Stromal cell of bone marrow (primary cell): ENCODE measurements at regions not wholly inside any gene's neighbourhood (a gene's known extent, or its start where the extent isn't known, plus 50 kb on each side); places are given as distances from the start of the nearest gene placed in this dataset.
"Not testable (repeated sequence)": the region's sequence is repeated elsewhere in the genome, so short reads cannot be mapped to it uniquely, and the experiment has no call there.

ENCODE experiments used
- DNase-seq: peaks from one replicate; pipeline ENCODE4 v3.0.0-alpha.2; 2012; ENCODE audit warnings: low read depth

DNA sequence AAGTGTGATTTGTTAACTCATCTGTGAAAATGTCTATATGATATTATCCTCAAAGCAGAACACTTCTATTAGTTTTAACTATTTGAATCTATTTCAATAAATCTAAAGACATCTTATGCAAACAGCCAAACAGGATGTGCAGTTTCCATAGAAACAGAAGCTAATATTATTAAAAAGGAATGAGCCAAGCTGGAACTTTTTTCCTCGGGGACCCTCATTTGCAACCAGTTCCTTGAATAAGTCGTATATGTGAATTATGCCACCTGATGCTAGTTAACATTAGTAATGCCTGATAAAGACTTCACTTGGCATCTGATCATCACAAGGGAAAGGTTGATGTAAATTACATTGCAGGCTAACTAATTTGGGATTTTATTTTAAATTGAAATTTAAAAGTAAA, 216.9 kb upstream of the SMLR1 start:
- DNase-seq, result no peak

DNA sequence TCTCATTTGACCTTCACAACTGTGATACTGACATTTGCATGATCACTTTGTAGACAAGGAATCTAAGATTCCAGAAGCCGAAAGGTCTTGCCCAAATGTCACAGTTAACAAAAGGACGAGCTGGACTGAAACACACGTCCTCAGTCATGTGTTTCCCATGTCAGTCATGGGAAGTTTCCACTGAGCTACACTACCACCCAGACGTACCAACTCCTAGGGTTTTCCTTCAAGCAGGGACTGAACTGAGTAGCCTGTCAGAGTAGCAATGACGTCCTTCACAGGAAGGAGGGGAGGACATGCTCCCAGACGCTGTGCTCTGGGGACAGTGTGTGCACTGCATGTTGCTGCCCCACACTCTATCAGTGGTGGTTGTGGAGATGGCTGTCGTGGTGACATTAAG, 215.8 kb upstream of the SMLR1 start:
- no peak for DNase-seq

DNA sequence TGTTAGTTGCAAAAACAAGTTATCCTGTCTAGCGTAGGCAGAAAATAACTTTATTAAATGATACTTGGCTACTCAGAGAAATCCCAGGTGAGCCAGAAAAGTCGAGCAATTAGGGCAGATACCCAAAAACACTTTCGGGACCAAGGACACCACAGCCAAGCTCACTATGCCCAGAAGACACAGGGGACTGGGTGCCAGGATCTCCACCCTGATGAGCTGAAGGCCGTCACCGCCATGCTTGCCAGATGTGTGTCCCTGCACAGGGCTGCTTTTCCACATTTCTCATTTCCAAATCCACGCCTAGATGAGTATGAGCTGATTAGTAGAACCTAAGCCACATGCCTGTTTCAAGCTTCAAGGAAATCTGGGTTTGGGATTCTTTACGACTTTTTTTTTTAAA, 214.0 kb upstream of the SMLR1 start:
- DNase-seq, result no peak

DNA sequence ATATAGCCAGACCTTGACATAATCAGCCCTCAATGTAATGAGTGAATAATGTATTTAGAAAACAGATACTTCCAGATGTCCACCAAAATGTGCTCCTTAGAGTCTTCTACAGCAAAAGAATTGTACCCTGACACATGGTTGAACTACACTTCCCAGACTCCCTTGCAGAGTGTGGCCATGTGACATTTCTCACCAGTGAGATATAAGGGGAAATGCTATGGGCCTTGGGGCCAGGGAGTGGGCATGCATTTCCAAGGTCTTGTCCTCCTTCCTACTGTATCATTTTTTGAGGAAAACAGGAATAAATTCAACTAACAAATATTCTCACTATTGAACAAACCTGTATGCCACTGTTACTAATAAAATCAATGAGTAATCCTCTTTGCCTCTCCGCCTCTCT, 211.4 kb upstream of the SMLR1 start:
- no peak for DNase-seq

DNA sequence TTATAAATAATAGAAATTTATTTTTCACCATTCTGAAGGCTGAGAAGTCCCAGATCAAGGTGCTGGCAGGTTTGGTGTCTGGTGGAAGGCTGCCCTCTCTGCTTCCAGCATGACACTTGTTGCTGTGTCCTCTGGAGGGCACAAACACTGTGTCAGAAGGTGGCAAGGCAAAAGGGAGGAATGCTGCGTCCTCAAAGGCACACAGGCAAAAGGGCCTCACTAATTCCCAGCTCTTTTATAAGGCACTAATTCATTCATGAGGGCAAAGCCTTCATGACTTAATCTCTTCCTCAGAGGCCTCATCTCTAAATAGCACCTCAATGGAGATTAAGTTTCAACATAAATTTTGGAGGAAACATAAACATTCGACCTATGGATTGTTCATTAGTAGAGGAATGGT, 209.5 kb upstream of the SMLR1 start:
- DNase-seq, result no peak

DNA sequence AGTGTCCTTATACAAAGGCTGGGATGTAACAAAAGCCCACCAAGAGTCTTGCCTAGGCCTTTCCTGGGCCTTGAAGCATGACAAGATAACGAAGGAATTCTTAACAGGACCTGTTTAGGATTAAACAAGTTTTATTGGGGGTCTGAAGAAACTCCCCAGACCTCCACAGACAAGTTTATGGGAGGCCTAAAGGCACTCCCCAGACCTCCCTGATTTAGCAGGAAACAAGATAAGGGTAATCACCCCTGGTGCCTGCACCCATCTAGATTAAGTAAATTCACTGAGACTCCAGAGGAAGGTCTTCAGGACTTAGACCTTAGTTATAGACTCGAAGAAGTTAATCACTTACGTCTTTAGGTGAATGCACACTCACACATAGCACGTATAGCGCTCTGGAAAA, 208.4 kb upstream of the SMLR1 start:
- DNase-seq, result not testable (repeated sequence)

DNA sequence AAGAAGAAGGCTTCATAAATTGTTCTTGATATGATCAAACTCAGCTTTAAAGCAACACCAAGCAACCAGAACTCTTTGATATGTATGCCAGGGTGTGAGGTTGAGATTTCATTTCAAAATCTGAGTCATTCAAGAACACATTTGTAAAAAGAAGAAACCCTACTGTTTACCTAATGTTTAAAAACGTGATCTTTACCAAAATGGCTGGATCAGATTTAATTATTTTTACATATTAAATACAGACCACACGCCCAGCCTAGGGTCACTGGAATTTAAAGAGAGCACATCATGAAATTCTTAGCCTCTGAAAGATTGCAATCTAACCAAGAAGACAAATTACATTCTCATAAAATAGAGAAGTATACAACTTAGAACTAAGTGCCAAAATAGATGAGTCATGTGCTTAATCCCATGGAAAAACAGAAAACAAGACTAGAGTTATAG, 206.8 kb upstream of the SMLR1 start:
- DNase-seq, result no peak

DNA sequence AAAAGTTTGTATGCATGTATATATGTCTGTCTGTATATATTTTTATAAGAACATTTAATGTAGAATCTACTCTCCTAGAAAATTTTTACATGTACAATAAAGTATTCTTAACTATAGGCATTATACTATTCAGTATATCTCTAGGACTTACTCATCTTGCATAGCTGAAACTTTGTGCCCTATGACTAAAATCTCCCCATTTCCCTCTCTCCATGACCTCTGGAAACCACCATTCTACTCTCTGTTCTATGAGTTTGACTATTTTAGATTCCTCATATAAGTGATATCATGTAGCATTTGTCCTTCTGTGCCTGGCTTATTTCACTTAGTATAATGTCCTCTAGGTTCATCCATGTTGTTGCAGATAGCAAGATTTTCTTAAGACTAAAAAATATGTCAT, 205.1 kb upstream of the SMLR1 start:
- DNase-seq, result no peak

DNA sequence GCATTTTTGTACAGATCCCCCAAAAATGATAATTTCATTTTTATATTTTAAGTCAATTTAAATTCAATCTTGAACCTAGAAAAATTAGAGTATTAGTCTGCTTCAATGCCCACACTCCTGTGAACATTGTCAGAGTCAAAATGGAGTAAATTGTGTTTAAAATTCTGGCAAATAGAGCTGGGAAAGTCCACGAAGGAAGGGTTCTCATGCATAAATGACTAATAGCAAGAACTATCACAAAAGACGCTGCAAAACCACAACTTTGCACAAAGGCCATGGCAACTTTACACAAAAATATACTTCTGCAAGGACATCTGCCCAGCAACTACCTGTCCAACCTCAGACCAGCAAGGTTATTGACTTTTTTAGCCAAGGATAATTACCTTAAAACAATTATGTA, 203.2 kb upstream of the SMLR1 start:
- DNase-seq, result no peak

DNA sequence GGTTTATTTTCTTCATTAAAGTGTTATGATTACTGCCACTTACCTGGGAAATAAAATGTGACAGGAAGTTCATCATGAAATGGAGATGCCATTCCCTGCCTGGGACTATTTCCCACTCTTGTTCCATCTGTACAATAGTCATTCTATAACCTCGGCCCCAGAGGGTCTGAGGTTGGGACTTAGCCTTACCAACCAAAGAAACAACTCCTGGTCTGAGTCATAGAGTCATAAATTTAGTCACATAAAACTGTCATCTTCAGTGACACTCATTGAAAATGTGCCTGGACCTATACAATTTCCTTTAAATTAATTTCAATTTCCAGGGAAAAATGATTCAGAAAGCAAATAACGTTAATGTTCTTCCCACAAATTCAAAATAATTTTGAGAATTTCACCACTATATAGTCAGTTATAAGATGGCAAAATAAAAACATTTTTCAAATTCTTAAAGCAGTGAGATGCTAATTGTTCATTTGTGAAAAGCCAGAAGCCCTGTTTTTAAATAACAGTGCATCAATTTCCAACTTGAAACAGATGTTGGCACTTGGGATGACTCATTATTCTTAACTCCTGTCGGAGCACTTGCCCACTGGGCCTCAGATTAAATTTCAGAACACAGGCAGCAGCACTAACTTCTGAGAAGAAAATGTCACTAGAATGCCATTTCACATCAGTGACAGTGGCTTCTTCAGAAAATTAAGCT, 201.2 kb upstream of the SMLR1 start:
- peak; percentile 61 for DNase-seq

DNA sequence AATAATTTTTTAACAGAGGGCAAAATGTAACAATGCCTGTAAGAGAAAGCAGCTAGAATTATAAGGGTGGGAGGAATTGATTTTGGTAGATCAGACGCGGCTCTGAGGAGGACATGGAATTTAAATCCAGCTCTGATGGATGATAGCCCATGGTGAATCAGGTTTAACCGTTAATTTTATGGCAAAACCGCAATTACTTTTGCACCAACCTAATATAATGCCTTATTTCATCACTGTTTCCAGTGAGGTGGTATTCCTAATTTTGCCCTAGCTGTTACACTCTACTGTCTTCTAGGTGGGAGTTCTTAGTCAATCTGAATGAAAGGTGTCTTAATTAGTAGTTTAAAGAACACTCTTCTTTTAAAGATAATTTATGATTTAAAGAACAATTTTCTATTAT, 198.3 kb upstream of the SMLR1 start:
- no peak for DNase-seq

DNA sequence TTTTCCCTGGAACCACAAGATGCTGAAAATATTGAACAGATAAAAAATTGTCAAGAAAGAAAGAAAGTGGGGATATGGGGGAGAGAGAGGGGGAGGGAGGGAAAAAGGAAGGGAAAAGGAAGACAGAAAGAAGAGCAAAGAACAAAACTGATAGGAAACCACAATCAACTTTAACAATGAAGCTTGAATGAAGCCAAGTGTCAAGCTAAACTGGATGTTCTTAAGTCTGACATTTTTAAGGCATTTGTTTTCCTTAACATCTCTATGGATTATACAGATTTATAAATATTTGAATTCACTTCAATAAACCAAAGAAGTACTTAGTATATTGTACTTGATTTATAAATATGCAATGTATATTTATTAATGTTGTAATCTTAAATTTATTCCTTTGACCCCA, 197.6 kb upstream of the SMLR1 start:
- DNase-seq, result no peak

DNA sequence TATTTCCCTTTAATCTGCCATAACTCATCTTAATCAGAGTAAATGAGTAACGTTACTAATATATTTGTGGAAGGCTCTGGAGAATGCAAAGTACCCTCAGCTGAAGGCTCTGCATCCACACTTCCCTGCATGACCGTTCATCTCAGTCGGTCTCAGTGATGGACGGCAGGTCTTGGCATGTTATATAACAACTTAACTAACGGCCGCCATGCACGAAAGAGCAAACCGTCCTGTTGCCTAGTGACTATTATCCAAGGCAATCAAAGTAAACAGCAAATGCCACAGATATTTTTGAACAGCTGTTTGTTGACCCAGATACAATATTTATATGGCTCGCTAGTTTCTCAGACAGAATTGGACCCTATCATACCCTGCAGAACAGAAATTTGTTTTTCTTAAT, 194.9 kb upstream of the SMLR1 start:
- no peak for DNase-seq

DNA sequence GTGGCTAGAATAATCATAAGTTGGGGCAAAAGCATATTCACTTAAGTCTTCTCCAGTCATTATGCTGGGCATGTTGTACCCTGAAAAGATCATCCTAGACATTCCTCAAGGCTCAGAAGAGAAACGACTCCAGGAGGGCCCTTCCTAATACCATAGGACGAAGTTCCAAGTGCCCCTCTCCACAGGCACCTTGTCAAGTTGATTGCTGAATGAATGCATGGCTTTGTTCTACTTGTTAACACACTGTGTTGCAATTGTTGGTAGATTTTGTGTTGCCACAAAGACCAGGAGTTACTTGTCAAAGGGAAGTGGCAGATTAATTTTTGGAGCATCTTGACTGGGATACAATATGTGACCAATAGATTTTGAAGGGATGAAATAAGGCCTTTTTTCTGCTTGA, 194.3 kb upstream of the SMLR1 start:
- no peak for DNase-seq

DNA sequence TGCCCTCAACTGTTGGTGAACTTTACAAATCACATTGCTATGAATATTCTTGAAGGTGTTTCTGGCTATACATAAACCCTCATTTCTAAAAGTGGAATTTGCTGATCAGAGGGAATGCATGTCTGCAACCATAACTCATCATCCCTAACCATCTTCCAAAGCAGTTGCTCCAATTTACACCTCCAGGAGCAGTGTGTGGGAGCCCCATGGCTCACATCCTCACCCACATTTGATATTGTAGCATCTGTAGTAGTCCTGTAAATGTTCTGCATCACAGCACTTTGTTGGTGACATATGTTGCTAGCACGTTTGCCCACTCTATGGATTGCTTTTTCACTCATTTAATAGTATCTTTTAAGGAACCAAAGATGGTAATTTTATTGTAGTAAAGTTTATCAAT, 183.8 kb upstream of the SMLR1 start:
- no peak for DNase-seq

DNA sequence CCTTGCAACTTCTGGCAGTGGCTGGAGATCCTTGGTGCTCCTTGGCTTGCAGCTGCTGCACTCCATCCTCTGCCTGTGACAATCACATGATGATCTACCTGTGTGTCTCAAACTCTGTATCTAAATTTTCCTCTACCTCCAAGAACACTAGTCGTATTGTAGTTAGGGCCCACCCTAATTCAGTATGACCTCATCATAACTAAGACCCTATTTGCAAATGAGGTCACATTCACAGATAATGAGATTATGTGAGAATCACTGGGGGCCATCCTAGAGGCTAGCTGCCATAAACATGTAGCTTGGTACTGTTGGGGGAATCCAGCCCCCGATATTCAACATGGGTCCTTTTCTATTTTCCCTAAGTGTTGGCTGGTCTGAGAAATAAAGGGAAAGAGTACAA, 183.0 kb upstream of the SMLR1 start:
- DNase-seq, result no peak

DNA sequence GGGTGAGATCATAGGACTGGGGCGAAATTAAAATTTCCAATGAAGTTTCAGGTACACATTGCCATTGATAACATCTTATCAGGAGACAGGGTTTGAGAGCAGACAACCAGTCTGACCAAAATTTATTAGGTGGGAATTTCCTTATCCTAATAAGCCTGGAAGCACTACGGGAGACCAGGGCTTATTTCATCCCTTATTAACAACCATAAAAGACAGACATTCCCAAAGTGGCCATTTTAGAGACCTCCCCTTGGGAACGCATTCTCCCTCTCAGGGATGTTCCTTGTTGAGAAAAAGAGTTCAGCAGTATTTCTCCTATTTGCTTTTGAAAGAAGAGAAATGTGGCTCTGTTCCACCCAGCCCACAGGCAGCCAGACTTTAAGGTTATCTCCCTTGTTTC, 182.4 kb upstream of the SMLR1 start:
- not testable (repeated sequence) for DNase-seq

DNA sequence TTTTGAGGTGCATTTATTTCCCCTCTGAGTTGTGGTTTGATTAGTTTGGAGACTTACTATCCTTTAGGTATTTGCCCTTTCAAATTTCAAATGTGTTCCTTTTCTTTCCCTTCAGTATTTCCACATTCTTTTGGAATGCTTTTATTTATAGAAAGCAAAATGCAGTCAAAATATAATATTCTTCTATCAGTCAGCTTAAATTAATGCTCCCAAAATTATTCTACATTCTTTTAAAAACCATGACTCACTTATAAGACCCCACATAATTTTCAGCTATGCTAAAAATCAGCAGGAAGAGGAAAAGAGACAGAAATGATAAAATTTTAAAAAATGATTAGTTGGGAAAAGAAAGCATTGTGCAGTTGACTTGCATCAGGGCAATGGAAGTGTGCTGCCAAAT, 180.0 kb upstream of the SMLR1 start:
- DNase-seq, result no peak

DNA sequence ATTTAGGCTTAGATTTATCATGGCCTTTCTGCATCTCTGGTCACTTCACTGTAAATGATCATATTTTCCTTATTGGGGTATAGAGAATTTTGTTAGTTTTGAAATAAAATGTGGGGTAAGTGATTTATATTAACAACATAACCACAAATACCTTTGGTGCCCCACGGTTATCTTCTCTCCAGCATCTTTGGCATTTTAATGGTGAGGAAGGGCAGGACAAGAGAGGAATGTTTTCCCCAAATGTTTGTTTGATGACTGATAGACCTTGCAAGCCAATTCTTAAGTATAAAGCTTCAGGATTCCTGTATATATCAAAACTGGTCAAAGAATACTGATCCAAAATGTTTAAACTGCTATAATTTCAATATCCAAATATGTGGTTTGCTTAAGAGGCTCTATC, 171.6 kb upstream of the SMLR1 start:
- DNase-seq, result no peak

DNA sequence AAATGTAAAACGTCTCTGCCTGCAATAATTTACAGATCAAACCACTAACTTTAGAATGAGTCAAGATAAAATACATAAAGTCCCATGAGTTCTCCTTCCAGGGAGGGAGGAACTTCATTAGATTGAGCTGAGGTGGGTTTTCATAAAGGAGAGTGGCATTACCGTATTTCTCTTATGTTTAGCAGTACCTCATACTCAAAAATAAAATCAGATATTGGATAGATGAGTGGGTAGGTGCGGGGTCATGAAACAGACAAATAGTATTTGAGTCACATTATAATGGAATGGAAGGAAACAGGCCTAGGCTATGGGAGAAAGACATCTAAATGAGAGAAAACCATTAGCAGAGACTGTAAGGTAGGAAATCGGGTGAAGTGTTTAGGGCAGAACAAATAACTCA, 166.1 kb upstream of the SMLR1 start:
- no peak for DNase-seq

DNA sequence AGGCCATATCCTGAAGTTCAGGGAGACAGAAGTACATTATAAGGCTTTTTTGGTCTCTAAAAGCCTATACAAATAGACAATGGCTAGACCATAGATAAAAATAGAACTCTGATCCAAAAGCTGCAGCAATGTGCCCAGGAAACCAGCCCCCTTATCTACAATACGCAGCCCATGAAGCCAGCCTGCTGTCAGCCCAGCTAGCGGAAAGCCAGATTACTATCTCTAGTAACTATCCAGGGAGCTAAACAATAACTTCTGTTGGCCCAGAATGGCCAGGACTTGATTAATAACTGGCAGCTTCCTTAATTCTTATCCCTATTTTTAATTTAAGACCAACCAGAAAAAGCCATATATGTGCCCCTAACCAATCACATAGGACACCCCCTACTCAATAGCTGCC, 160.4 kb upstream of the SMLR1 start:
- DNase-seq, result no peak

DNA sequence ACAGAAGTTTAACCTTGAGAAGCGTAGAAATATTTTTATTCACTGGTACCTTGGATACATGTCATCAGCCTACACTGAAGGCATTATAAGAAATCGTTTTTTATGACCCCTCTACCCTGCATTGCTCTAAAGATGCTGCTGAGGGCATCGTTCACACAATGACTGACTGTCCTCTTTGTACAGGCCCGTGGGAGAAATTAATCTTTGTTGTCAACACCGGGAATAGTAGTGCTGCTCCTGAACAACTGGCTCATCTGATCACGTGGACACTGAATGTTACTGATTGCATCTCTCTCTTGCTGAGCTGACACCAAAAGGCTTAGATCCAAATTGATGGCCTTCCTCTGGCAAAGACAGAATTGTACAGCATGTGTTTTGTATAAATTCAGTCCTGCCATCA, 157.1 kb upstream of the SMLR1 start:
- no peak for DNase-seq

DNA sequence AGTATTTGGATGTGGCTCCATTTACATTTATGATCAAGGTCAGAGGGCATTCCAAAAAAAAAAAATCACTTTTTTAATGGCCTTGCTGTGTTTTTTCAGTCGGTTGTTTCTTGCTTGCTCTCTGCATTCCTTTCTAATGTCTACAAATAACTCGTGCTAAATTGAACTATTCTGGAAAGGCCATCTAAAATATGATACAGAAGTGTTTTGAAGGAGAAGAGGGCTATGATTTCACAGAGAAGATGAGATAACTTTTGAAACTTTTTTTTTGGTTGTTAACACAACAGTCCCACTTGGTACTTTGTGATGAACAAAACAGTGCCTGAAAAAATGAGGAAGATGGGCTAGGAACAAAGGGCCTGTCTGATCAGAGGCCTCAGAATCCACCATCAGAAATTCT, 156.1 kb upstream of the SMLR1 start:
- DNase-seq, result no peak

DNA sequence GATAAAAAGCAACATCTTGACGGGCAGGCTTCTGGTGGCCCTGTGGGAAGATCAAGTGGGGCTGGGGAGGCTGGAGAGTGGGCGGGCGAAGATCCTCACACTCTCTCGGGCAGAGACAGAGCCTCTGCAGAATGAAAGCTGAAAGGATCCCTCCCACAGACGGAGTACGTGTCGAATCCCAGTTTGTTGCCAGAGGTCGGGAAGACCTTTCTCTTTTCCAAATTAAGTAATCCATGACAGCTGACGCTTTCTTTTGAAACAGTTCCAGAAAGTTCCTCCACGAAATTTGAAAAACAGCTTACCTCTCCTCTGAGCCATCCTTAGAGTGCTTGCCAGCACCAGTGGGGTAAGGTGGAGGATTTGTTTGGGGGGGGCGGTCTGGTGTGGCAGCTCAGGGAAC, 155.6 kb upstream of the SMLR1 start:
- no peak for DNase-seq

DNA sequence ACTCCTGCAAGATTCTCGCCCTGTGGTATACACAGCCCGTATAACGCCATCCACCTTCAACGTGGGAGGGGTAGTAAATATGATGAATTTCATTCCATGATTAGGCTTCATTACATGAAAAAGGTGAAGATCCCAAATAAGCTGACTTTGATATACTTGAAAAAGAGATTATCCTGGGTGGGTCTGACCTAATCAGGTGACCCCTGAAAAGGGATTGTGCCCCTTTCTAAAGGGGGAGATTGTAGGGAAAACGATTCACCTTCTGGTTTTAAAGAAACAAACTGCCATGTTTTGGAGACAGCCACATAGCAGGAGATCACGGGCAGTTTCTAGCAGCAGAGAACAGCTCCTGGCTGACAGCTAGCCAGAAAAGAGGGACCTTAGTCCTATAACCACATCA, 155.1 kb upstream of the SMLR1 start:
- no peak for DNase-seq
